Neural cell (in vitro differentiated cells): ENCODE measurements at regions not wholly inside any gene's neighbourhood (a gene's known extent, or its start where the extent isn't known, plus 50 kb on each side); places are given as distances from the start of the nearest gene placed in this dataset.

Source experiments
- CTCF ChIP-seq: fragments of 450-650 bp; IDR thresholded peaks from 2 replicates; pipeline ENCODE4 v1.5.1; 2014; ENCODE audit warnings: antibody characterized with exemption, mild to moderate bottlenecking, moderate library complexity; ENCODE audit not compliant: poor library complexity, severe bottlenecking
- EZH2 ChIP-seq: fragments of 200-600, 300-800 bp; shearing (Covaris generic), sonication (generic); IDR thresholded peaks from 2 replicates; pipeline ENCODE4 v1.6.1; 2014; ENCODE audit warnings: antibody characterized with exemption, low read length, borderline replicate concordance, mild to moderate bottlenecking; ENCODE audit not compliant: insufficient read depth, poor library complexity, severe bottlenecking
- MXI1 ChIP-seq: fragments of 450-650 bp; conservative IDR thresholded peaks from 2 replicates; pipeline ENCODE4 v1.6.1; 2014; ENCODE audit warnings: antibody characterized with exemption, mild to moderate bottlenecking; ENCODE audit not compliant: poor library complexity, severe bottlenecking

- no peak for TF ChIP-seq CTCF
- TF ChIP-seq EZH2, result no peak
- TF ChIP-seq MXI1, result no peak
Measured at GRCh38 chr10:3914733-3915132, 129.7 kb upstream of the KLF6 start.
